ENCODE measurements at regions not wholly inside any gene's neighbourhood (a gene's known extent, or its start where the extent isn't known, plus 50 kb on each side); places are given as distances from the start of the nearest gene placed in this dataset.
"Not testable (repeated sequence)": the region's sequence is repeated elsewhere in the genome, so short reads cannot be mapped to it uniquely, and the experiment has no call there.

- H3K4me3 ChIP-seq: no peak overlapping the region
- no peak for DNase-seq (ENCODE audit: low read depth in 1 of 2, low spot score in 1 of 2)
- no peaks in the 10 kb centered on the region for H3K4me1 ChIP-seq (ENCODE audit: low read depth)
- no peaks in the 10 kb centered on the region for H3K36me3 ChIP-seq
- no peaks in the 10 kb centered on the region for H3K9me3 ChIP-seq (ENCODE audit: low read depth)
- no peak overlapping the region for H3K27ac ChIP-seq
- no peaks in the 10 kb centered on the region for H3K27me3 ChIP-seq
- TF ChIP-seq, protein P1, sequence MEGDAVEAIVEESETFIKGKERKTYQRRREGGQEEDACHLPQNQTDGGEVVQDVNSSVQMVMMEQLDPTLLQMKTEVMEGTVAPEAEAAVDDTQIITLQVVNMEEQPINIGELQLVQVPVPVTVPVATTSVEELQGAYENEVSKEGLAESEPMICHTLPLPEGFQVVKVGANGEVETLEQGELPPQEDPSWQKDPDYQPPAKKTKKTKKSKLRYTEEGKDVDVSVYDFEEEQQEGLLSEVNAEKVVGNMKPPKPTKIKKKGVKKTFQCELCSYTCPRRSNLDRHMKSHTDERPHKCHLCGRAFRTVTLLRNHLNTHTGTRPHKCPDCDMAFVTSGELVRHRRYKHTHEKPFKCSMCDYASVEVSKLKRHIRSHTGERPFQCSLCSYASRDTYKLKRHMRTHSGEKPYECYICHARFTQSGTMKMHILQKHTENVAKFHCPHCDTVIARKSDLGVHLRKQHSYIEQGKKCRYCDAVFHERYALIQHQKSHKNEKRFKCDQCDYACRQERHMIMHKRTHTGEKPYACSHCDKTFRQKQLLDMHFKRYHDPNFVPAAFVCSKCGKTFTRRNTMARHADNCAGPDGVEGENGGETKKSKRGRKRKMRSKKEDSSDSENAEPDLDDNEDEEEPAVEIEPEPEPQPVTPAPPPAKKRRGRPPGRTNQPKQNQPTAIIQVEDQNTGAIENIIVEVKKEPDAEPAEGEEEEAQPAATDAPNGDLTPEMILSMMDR (IDR thresholded peaks at IDR 0.05; ENCODE audit: low read depth, low read length): no peak
Measured at GRCh38 chr15:63447017-63447676, 57.2 kb upstream of the USP3 start.

DNA sequence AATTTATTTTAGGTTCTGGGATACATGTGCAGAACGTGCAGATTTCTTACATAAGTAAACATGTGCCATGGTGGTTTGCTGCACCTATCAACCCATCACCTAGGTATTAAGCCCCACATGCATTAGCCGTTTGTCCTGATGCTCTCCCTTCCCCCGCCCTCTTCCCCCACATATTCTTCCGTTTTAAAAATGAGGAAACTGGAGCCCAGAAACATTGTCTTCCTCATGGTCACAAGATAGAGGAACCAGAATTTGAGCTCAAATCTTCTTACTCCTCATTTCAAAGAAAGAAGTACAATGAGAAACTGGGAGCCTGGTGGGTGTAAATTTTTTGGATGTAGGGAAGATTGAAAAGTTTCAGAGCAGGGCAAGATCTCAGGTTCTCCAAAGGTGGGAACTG is 56.1 kb upstream of the USP3 start:
- no peaks in the 10 kb centered on the region for H3K36me3 ChIP-seq
- TF ChIP-seq, protein P1 (IDR thresholded peaks at IDR 0.05; ENCODE audit: low read depth, low read length): no peak
- no peak overlapping the region for H3K27ac ChIP-seq
- H3K9me3 ChIP-seq (ENCODE audit: low read depth): no peaks in the 10 kb centered on the region
- no peaks in the 10 kb centered on the region for H3K27me3 ChIP-seq
- H3K4me3 ChIP-seq: no peak overlapping the region
- DNase-seq (ENCODE audit: low read depth in 1 of 2, low spot score in 1 of 2): no peak
- no peaks in the 10 kb centered on the region for H3K4me1 ChIP-seq (ENCODE audit: low read depth)

GRCh38 chr15:63448872-63449555 is 55.4 kb upstream of the USP3 start:
- not testable (repeated sequence) for H3K27me3 ChIP-seq; DNase-seq (ENCODE audit: low read depth in 1 of 2, low spot score in 1 of 2); H3K4me3 ChIP-seq; H3K36me3 ChIP-seq; H3K9me3 ChIP-seq (ENCODE audit: low read depth); H3K27ac ChIP-seq; H3K4me1 ChIP-seq (ENCODE audit: low read depth)

- TF ChIP-seq, protein P1 (IDR thresholded peaks at IDR 0.05; ENCODE audit: low read depth, low read length): no peak
- Histone ChIP-seq H3K27ac (no peak overlapping the region), H3K27me3 (no peaks in the 10 kb centered on the region), H3K36me3 (no peaks in the 10 kb centered on the region), H3K4me3 (no peak overlapping the region), H3K9me3 (ENCODE audit: low read depth) (no peaks in the 10 kb centered on the region), H3K4me1 (ENCODE audit: low read depth) (no peaks in the 10 kb centered on the region)
- peak in 1 of 2 donors; percentile 15 for DNase-seq (ENCODE audit: low read depth in 1 of 2, low spot score in 1 of 2)
Measured at GRCh38 chr15:63449731-63450130, 54.7 kb upstream of the USP3 start.

- no peaks in the 10 kb centered on the region for H3K27me3 ChIP-seq
- no peaks in the 10 kb centered on the region for H3K4me1 ChIP-seq (ENCODE audit: low read depth)
- no peak overlapping the region for H3K4me3 ChIP-seq
- H3K9me3 ChIP-seq (ENCODE audit: low read depth): no peaks in the 10 kb centered on the region
- no peaks in the 10 kb centered on the region for H3K36me3 ChIP-seq
- DNase-seq (ENCODE audit: low read depth in 1 of 2, low spot score in 1 of 2): no peak
- TF ChIP-seq, protein P1 (IDR thresholded peaks at IDR 0.05; ENCODE audit: low read depth, low read length): no peak
- H3K27ac ChIP-seq: no peak overlapping the region
Measured at GRCh38 chr15:63450884-63451225, 53.5 kb upstream of the USP3 start.

GRCh38 chr15:63451671-63452315 is 52.6 kb upstream of the USP3 start:
- no peak overlapping the region for H3K27ac ChIP-seq
- no peaks in the 10 kb centered on the region for H3K36me3 ChIP-seq
- H3K4me3 ChIP-seq: no peak overlapping the region
- no peaks in the 10 kb centered on the region for H3K4me1 ChIP-seq (ENCODE audit: low read depth)
- DNase-seq (ENCODE audit: low read depth in 1 of 2, low spot score in 1 of 2): no peak
- no peaks in the 10 kb centered on the region for H3K9me3 ChIP-seq (ENCODE audit: low read depth)
- TF ChIP-seq, protein P1 (IDR thresholded peaks at IDR 0.05; ENCODE audit: low read depth, low read length): no peak
- H3K27me3 ChIP-seq: no peaks in the 10 kb centered on the region
